Tibial artery (tissue), 4 donors: ENCODE measurements at regions not wholly inside any gene's neighbourhood (a gene's known extent, or its start where the extent isn't known, plus 50 kb on each side); places are given as distances from the start of the nearest gene placed in this dataset.

Experiments
- DNase-seq, 2 donors: peaks; one replicate each; pipeline ENCODE4 v3.0.0-alpha.2; 2019
- H3K27ac ChIP-seq, 2 donors: fragments of 200-600 bp; sonication (generic) in 1 of 2; 1 replicate in 1 of 2; 2 replicates in 1 of 2; pipeline ENCODE4 v1.5.1; 2018 to 2019; ENCODE audit warnings: mild to moderate bottlenecking in 1 of 2
- H3K27me3 ChIP-seq, 2 donors: fragments of 200-600 bp; sonication (generic) in 1 of 2; one replicate each; pipeline versions ENCODE4 v1.5.1 to v1.6.0; 2016 to 2019
- H3K36me3 ChIP-seq, 3 donors: fragments of 200-600 bp; sonication (generic) in 2 of 3; one replicate each; pipeline ENCODE4 v1.5.1; 2016 to 2019; ENCODE audit warnings: mild to moderate bottlenecking in 2 of 3
- H3K4me1 ChIP-seq, 4 donors: fragments of 200-600 bp; sonication (generic) in 2 of 4; 1 replicate in 3 of 4; 2 replicates in 1 of 4; pipeline ENCODE4 v1.5.1; 2016 to 2019
- H3K4me3 ChIP-seq, 2 donors: fragments of 200-600 bp; sonication (generic) in 1 of 2; 1 replicate in 1 of 2; 2 replicates in 1 of 2; pipeline ENCODE4 v1.5.1; 2018 to 2019; ENCODE audit warnings: mild to moderate bottlenecking in 2 of 2
- H3K9me3 ChIP-seq, 3 donors: fragments of 200-600 bp; sonication (generic) in 1 of 3; one replicate each; pipeline ENCODE4 v1.5.1; 2016 to 2019
- CTCF ChIP-seq, 2 experiments: fragments of 200-600 bp in 1 of 2; fragments of 450-650 bp in 1 of 2; IDR thresholded peaks; one replicate each; pipeline ENCODE4 v1.5.1; 2017 to 2019; ENCODE audit warnings: antibody characterized with exemption in 2 of 2, mild to moderate bottlenecking in 1 of 2, moderate library complexity in 1 of 2
- intact Hi-C: fragments of 100-400 bp; cut with DNase I; formaldehyde crosslinking; loops from one replicate; pipeline ENCODE4 v1.15.0; 2023; ENCODE audit warnings: low total_unique reads

DNA sequence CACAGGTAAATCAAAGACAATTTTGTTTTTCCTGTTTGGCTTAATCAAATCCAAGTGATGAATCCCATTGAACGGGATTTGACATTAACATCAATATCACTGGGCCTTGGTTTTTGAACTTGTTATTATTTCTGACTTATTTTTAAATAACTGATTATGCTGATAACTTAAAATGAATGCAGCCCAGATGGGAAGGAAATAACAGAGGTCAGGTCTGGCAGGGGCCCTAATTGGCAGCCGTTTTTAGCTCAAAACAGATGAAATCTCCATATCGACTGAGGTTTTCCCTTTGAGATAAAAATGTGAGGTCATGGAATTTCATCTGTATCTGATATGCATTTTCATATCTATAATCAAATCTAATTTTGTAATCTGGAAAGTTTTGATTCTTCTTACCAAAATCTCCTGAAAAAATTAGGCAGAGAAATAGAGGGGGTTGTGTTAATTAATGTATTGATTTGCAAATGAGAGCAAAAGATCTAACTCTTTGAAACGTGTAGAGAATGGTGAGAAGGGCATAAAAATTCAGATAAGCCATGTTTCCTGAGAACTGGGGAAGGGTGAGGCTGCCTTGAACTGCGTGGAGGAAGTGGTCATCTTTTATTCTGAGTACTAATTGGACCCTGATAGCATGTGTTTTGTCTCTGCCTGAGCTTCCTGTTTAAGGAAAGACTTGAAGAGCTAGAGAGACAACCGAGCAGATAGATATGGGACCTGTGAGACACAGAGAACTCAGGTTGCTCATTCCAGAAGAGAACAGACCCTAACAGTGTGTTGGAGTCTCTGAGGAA is 98.2 kb upstream of the C1QTNF9B start:
- H3K4me1 ChIP-seq: peaks cover 0 to 6% (median 0%) of the 10 kb centered on the region in 4 donors
- H3K27ac ChIP-seq: no peak overlapping the region
- no peaks in the 10 kb centered on the region for H3K27me3 ChIP-seq
- no peak for DNase-seq
- TF ChIP-seq CTCF (IDR thresholded peaks at IDR 0.05): no peak
- no peaks in the 10 kb centered on the region for H3K9me3 ChIP-seq
- intact Hi-C loops: no loop called here
- no peaks in the 10 kb centered on the region for H3K36me3 ChIP-seq
- no peak overlapping the region for H3K4me3 ChIP-seq

DNA sequence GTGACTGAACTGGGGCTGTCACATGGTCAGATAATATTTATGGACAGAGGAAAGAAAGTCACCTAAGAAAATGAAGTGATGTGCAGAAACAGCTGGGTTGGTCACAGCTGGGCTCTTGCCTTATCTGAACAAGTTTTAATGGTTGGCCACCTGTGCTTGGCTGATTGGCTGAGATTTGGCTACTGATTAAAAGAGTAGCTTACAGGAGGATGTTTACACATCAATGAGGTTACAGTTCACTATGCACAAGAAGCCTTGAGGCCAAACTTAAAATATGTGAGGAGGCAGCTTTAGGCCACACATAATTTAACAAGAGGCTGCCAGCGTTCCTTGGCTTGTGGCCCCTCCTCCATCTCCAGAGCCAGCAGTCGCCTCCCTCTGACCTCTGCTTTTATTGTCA is 99.2 kb upstream of the C1QTNF9B start:
- intact Hi-C loops: no loop called here
- no peak for TF ChIP-seq CTCF (IDR thresholded peaks at IDR 0.05)
- no peaks in the 10 kb centered on the region for H3K36me3 ChIP-seq
- H3K4me3 ChIP-seq: no peak overlapping the region
- DNase-seq: no peak
- H3K9me3 ChIP-seq: no peaks in the 10 kb centered on the region
- no peak overlapping the region for H3K27ac ChIP-seq
- H3K27me3 ChIP-seq: no peaks in the 10 kb centered on the region
- H3K4me1 ChIP-seq: peaks cover 0 to 6% (median 0%) of the 10 kb centered on the region in 4 donors

DNA sequence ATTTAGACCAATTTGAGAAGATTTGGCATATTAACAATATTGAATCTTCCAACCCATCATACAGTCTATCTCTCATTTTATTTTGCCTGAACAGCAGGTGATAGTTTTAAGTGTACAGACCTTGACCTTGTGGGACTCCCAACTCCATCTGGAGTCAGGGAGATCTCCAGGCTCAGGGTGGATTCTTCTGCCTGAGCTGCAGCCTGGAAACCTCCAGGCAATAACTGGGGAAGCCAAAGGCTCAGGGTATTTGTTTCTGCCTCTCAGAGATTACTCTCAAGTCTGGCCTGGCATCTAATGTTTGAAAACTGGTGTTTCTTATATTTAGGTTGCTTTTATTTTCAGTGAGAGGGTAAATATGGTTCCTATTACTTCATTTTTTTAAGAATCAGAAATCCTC is 102.1 kb upstream of the C1QTNF9B start:
- Histone ChIP-seq H3K36me3 (no peaks in the 10 kb centered on the region), H3K4me3 (no peak overlapping the region), H3K27ac (no peak overlapping the region), H3K27me3 (no peaks in the 10 kb centered on the region), H3K9me3 (no peaks in the 10 kb centered on the region), H3K4me1 (no peaks in the 10 kb centered on the region)
- DNase-seq: no peak
- no peak for TF ChIP-seq CTCF (IDR thresholded peaks at IDR 0.05)
- intact Hi-C loops: no loop called here

GRCh38 chr13:24002206-24002815 is 105.0 kb upstream of the C1QTNF9B start:
- no peak for TF ChIP-seq CTCF (IDR thresholded peaks at IDR 0.05)
- no peaks in the 10 kb centered on the region for H3K9me3 ChIP-seq
- H3K36me3 ChIP-seq: no peaks in the 10 kb centered on the region
- intact Hi-C loops: no loop called here
- no peak overlapping the region for H3K4me3 ChIP-seq
- H3K27ac ChIP-seq: no peak overlapping the region
- H3K4me1 ChIP-seq: no peaks in the 10 kb centered on the region
- H3K27me3 ChIP-seq: no peaks in the 10 kb centered on the region
- DNase-seq: no peak

DNA sequence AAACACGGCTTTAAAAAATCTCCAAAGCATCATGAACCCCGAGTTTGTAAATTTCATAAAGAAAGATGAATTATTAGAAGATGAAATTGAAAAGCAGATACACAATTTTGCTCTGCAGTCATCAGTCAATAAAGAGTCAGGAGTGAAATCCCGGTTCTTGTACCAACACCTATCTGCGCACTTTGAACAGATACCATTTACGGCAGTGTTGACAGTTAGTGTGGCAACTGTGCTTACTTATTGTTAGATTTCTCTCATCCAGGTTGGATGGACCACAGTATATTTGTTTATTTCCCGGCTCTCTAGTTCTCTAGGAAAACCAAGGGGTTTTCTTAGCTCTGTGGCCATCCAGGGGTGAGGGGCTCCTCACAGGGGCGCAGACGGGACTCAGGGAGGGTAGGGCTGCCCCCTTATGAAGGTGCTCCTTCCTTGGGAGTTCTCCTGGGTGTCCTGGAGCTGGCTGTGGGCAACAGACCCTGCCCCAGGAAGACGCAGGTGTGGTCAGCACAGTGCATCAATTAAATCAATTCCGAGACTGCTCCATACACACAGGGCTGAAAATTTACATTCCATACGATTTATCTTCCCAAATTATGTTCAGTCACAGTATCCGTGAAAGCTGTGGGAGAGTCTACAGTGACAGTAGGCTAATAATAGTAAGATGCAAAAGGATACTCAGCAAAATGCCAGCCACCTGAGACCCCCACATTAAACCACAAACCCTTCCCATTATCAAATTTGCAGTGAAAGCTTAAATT is 107.0 kb upstream of the C1QTNF9B start:
- no peaks in the 10 kb centered on the region for H3K4me1 ChIP-seq
- no peak overlapping the region for H3K4me3 ChIP-seq
- no peaks in the 10 kb centered on the region for H3K27me3 ChIP-seq
- H3K36me3 ChIP-seq: no peaks in the 10 kb centered on the region
- H3K9me3 ChIP-seq: no peaks in the 10 kb centered on the region
- intact Hi-C loops: no loop called here
- no peak for TF ChIP-seq CTCF (IDR thresholded peaks at IDR 0.05)
- H3K27ac ChIP-seq: no peak overlapping the region
- DNase-seq: no peak
